ENCODE measurements at regions not wholly inside any gene's neighbourhood (a gene's known extent, or its start where the extent isn't known, plus 50 kb on each side); places are given as distances from the start of the nearest gene placed in this dataset.

DNA sequence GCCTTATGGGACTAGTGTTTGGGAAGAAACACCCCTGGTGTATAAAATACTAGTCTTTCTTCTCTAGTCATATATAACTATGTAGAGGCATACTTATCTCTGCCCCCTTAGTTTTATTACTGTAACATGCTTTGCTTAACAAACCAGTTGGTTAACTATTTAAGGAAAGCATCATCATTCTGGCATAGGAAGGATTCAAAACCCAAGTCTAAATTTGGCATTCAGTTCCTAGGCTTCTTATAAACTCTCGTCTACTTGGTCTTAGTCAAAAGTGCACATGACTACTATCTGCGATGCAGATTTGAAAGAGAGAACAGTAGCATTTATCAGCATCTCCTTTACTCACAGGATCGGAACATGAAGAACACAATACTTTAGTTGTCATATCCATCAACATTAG lies 111.3 kb downstream of the MFAP3L start:
- no peaks in the 10 kb centered on the region for H3K36me3 ChIP-seq
- H3K4me3 ChIP-seq = no peak overlapping the region
- DNase-seq = no peak
- no peak for TF ChIP-seq POLR2A (IDR thresholded peaks at IDR 0.05)
- TF ChIP-seq, protein P1, sequence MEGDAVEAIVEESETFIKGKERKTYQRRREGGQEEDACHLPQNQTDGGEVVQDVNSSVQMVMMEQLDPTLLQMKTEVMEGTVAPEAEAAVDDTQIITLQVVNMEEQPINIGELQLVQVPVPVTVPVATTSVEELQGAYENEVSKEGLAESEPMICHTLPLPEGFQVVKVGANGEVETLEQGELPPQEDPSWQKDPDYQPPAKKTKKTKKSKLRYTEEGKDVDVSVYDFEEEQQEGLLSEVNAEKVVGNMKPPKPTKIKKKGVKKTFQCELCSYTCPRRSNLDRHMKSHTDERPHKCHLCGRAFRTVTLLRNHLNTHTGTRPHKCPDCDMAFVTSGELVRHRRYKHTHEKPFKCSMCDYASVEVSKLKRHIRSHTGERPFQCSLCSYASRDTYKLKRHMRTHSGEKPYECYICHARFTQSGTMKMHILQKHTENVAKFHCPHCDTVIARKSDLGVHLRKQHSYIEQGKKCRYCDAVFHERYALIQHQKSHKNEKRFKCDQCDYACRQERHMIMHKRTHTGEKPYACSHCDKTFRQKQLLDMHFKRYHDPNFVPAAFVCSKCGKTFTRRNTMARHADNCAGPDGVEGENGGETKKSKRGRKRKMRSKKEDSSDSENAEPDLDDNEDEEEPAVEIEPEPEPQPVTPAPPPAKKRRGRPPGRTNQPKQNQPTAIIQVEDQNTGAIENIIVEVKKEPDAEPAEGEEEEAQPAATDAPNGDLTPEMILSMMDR (IDR thresholded peaks at IDR 0.05) = no peak
- H3K27ac ChIP-seq = no peak overlapping the region
- 81 to 84% methylated on average over 3 of the region's 3 CpGs for WGBS, 2 donors
- H3K27me3 ChIP-seq = no peaks in the 10 kb centered on the region
- intact Hi-C loops (cut with DNase I) = no loop called here
- no peaks in the 10 kb centered on the region for H3K4me1 ChIP-seq
- H3K9me3 ChIP-seq = peaks cover 0 to 16% (median 6%) of the 10 kb centered on the region in 3 donors

DNA sequence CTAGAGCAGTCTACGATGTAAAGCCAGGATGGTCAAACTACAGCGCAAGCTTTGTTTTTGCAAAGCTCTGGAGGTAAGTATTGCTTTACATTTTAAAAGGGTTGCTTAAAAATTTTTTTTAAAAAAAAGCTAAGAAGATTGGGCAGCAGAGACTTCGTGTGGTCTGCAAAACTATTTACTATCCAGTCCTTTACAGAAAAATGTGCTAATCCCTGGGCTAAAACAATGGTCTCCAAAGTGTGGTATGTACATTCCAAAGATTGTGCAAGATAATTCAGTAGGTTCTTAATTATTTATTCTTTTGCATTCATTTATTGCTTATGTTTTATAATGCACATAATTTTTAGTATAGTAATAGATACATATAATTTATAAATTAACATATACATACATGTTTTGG lies 113.2 kb downstream of the MFAP3L start:
- no peak overlapping the region for H3K27ac ChIP-seq
- intact Hi-C loops (cut with DNase I) = no loop called here
- no peaks in the 10 kb centered on the region for H3K4me1 ChIP-seq
- DNase-seq = no peak
- TF ChIP-seq, protein P1 (IDR thresholded peaks at IDR 0.05) = no peak
- no peak for TF ChIP-seq POLR2A (IDR thresholded peaks at IDR 0.05)
- 70 to 81% methylated on average over 3 of the region's 3 CpGs for WGBS, 2 donors
- no peaks in the 10 kb centered on the region for H3K27me3 ChIP-seq
- no peak overlapping the region for H3K4me3 ChIP-seq
- H3K9me3 ChIP-seq = peaks cover 0 to 16% (median 6%) of the 10 kb centered on the region in 3 donors
- no peaks in the 10 kb centered on the region for H3K36me3 ChIP-seq

DNA sequence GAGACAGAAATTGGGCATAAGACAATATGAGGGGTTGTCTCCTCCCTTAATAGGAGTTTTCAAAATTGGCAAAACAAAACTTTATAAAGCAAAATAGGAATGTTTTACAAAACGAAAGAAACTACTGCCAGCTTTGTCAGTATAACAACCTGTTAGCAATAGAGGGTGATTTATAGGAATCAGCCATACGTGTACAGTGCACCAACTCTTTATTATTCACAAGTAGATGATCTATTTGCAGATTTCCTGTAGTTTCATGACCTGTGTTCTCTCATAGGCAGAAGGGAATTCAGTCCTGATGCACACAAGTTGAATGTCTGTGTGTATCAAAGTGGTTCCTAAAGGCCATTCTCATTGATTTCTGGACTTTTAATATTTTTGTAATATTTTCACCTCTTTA lies 116.3 kb downstream of the MFAP3L start:
- H3K27me3 ChIP-seq = no peaks in the 10 kb centered on the region
- no peak overlapping the region for H3K4me3 ChIP-seq
- no peaks in the 10 kb centered on the region for H3K9me3 ChIP-seq
- intact Hi-C loops (cut with DNase I) = no loop called here
- WGBS, 2 donors = 55 to 58% methylated on average over 2 of the region's 2 CpGs
- no peaks in the 10 kb centered on the region for H3K36me3 ChIP-seq
- no peaks in the 10 kb centered on the region for H3K4me1 ChIP-seq
- no peak overlapping the region for H3K27ac ChIP-seq
- no peak for DNase-seq
- TF ChIP-seq, protein P1 (IDR thresholded peaks at IDR 0.05) = no peak

DNA sequence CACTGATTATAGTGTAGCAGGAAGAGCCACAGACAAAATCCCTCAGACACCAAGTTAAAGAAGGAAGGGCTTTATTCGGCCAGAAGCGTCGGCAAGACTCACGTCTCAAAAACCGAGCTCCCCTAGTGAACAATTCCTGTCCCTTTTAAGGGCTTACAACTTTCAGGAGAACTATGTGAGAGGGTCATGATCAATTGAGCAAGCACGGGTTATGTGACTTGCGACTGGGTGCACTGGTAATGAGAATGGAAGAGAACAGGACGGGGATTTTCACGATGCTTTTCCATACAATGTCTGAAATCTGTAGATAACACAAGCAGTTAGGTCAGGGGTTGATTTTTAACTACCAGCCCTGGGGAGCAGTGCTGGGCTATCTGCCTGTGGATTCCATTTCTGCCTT lies 116.7 kb downstream of the MFAP3L start:
- H3K4me1 ChIP-seq = no peaks in the 10 kb centered on the region
- 78 to 88% methylated on average over 9 of the region's 9 CpGs for WGBS, 2 donors
- intact Hi-C loops (cut with DNase I) = no loop called here
- DNase-seq = no peak
- H3K9me3 ChIP-seq = no peaks in the 10 kb centered on the region
- no peaks in the 10 kb centered on the region for H3K36me3 ChIP-seq
- no peak overlapping the region for H3K27ac ChIP-seq
- no peaks in the 10 kb centered on the region for H3K27me3 ChIP-seq
- TF ChIP-seq, protein P1 (IDR thresholded peaks at IDR 0.05) = no peak
- no peak for TF ChIP-seq POLR2A (IDR thresholded peaks at IDR 0.05)
- no peak overlapping the region for H3K4me3 ChIP-seq

DNA sequence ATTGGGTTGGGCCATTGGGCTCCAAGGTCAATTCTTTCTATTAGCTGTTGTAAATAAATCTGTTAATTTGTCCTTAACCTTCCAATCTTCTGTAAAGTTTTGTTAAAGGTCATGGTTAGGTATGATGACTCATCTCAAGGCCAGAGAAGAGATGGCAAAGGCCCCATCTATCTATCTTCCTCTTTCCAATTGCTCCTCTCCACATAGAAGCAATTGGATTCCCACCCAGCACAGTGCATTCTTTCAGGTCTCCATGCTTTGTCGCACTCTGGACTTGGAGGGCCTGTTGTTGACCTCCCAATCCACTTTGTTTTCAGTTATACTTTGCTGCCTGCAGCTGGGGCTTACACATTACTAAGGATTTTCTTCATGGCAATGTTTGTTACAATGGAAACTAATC lies 118.5 kb downstream of the MFAP3L start:
- Histone ChIP-seq H3K27me3 (no peaks in the 10 kb centered on the region), H3K27ac (no peak overlapping the region), H3K36me3 (no peaks in the 10 kb centered on the region), H3K4me1 (no peaks in the 10 kb centered on the region), H3K4me3 (no peak overlapping the region), H3K9me3 (no peaks in the 10 kb centered on the region)
- DNase-seq = no peak
- intact Hi-C loops (cut with DNase I) = no loop called here
- WGBS, 2 donors = 95 to 100% methylated on average over 1 of the region's 1 CpG
- TF ChIP-seq, protein P1 (IDR thresholded peaks at IDR 0.05) = no peak
- TF ChIP-seq POLR2A (IDR thresholded peaks at IDR 0.05) = no peak

All from esophagus squamous epithelium (tissue), 5 donors.